Keratinocyte (primary cell): ENCODE measurements at regions not wholly inside any gene's neighbourhood (a gene's known extent, or its start where the extent isn't known, plus 50 kb on each side); places are given as distances from the start of the nearest gene placed in this dataset.
A peak's percentile ranks its signal among the peaks of the same experiment; 100 is the strongest.

ENCODE experiments used
- DNase-seq: peaks from one replicate; pipeline ENCODE4 v3.0.0-alpha.2; 2011; ENCODE audit warnings: low read depth, missing footprints, low spot score
- FAIRE-seq: peaks from 2 replicates; lab custom pipeline; 2011; peaks lifted over from hg19 to GRCh38; lab: Jason Lieb, UNC
- H2AFZ ChIP-seq: 2 replicates; pipeline ENCODE4 v1.6.0; 2012; ENCODE audit warnings: low read length, control low read depth, inconsistent platforms; ENCODE audit not compliant: control insufficient read depth
- H3K27ac ChIP-seq: 2 replicates; pipeline ENCODE4 v1.5.1; 2011; ENCODE audit warnings: low read length; ENCODE audit not compliant: control insufficient read depth, insufficient read depth
- H3K27me3 ChIP-seq: 3 replicates; pipeline ENCODE4 v1.6.0; 2011; ENCODE audit warnings: low read length; ENCODE audit not compliant: control insufficient read depth, insufficient read depth; ENCODE audit errors: extremely low read depth
- H3K36me3 ChIP-seq, 2 experiments: 2 replicates in 1 of 2; 3 replicates in 1 of 2; pipeline ENCODE4 v1.5.1; 2011; ENCODE audit warnings: low read length in 2 of 2, mild to moderate bottlenecking in 1 of 2; ENCODE audit not compliant: control insufficient read depth in 2 of 2, insufficient read depth in 2 of 2; ENCODE audit errors: extremely low read depth in 1 of 2
- H3K4me1 ChIP-seq: 3 replicates; pipeline ENCODE4 v1.5.1; 2011; ENCODE audit warnings: low read length; ENCODE audit not compliant: control insufficient read depth, insufficient read depth; ENCODE audit errors: extremely low read depth
- H3K4me2 ChIP-seq: 3 replicates; pipeline ENCODE4 v1.6.0; 2011; ENCODE audit warnings: low read depth, low read length; ENCODE audit not compliant: control insufficient read depth, insufficient read depth; ENCODE audit errors: extremely low read depth
- H3K4me3 ChIP-seq, 3 experiments: fragments of 200-600 bp in 1 of 3; sonication (generic) in 1 of 3; 2 replicates in 2 of 3; 3 replicates in 1 of 3; pipeline ENCODE4 v1.5.1; 2011 to 2016; ENCODE audit warnings: low read length in 3 of 3, mild to moderate bottlenecking in 3 of 3, control low read depth in 2 of 3, inconsistent platforms in 1 of 3, low read depth in 1 of 3, mixed read lengths in 1 of 3, mixed run types in 1 of 3, moderate library complexity in 1 of 3; ENCODE audit not compliant: control insufficient read depth in 2 of 3, insufficient read depth in 2 of 3; ENCODE audit errors: extremely low read depth in 1 of 3
- H3K79me2 ChIP-seq: 2 replicates; pipeline ENCODE4 v1.6.0; 2012; ENCODE audit warnings: low read length; ENCODE audit not compliant: control insufficient read depth, insufficient read depth
- H3K9ac ChIP-seq: 3 replicates; pipeline ENCODE4 v1.6.0; 2011; ENCODE audit warnings: low read length; ENCODE audit not compliant: control insufficient read depth, insufficient read depth; ENCODE audit errors: extremely low read depth
- H3K9me1 ChIP-seq: 3 replicates; pipeline ENCODE4 v1.6.0; 2011; ENCODE audit warnings: low read length; ENCODE audit not compliant: control insufficient read depth, insufficient read depth; ENCODE audit errors: extremely low read depth
- H3K9me3 ChIP-seq: 2 replicates; pipeline ENCODE4 v1.5.1; 2012; ENCODE audit warnings: low read depth, low read length; ENCODE audit not compliant: control insufficient read depth
- H4K20me1 ChIP-seq: 3 replicates; pipeline ENCODE4 v1.6.0; 2011; ENCODE audit warnings: low read length; ENCODE audit not compliant: control insufficient read depth, insufficient read depth; ENCODE audit errors: extremely low read depth
- EZH2 ChIP-seq: IDR thresholded peaks from one replicate; pipeline ENCODE4 v1.6.1; 2012; ENCODE audit warnings: inconsistent platforms, mild to moderate bottlenecking, low read length, moderate library complexity
- dilution Hi-C: fragments of 300-500 bp; cut with MboI; formaldehyde crosslinking; loops from one replicate; pipeline ENCODE4 v1.7.0; 2020; ENCODE audit warnings: low sequenced_read_pairs; ENCODE audit not compliant: extremely low pct_ligation_motif_present
- TF ChIP-seq, protein P1 (sequence below), 3 experiments: IDR thresholded peaks in 1 of 3; conservative IDR thresholded peaks in 1 of 3; optimal IDR thresholded peaks in 1 of 3; 2 replicates in 2 of 3; 3 replicates in 1 of 3; pipeline versions ENCODE3 to v1.5.1; 2011; ENCODE audit warnings: low read length in 3 of 3, mild to moderate bottlenecking in 3 of 3, moderate library complexity in 2 of 3, control low read depth in 1 of 3, inconsistent platforms in 1 of 3; ENCODE audit not compliant: insufficient read depth in 2 of 3; ENCODE audit errors: extremely low read depth in 1 of 3

DNA sequence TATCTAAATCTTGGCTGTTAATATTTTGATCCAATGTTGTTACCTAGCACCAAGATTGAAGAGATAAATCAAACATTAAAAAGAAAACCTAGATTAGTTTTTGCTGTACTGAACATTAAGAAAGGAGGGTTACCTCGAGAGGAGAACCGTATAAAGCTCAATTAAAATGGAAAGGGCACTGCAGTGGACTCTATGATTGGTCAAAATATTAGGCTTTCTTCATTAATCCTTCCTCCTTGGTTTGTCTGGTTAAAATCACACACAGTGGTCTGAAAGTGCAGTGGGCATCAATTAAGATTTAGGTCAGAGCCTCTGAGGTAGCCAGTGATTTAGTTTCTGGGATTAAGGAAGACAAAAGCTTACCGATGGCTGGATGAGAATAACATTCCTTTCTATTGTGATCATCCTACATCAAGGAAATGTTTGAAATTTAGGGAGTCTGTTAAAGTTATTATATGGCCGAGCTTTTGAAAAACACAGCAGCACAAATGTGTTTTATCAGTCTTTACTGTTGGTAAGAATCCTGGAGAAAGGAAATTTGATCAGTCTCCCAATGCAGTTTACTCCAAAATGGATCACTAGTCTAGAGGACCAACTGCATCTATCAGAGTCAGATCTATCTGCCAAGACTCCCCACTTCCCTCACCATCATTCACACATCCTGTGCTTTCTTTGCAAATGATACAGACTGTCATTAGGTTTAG is 134.6 kb upstream of the NEDD9 start:
- no peak overlapping the region for H3K4me2 ChIP-seq
- H3K27ac ChIP-seq: peak overlapping the region; percentile 58
- no peaks in the 10 kb centered on the region for H3K79me2 ChIP-seq
- H3K9ac ChIP-seq: no peak overlapping the region
- H3K9me3 ChIP-seq: no peaks in the 10 kb centered on the region
- H4K20me1 ChIP-seq: no peaks in the 10 kb centered on the region
- peaks cover 39% of the 10 kb centered on the region for H3K4me1 ChIP-seq
- H3K9me1 ChIP-seq: no peaks in the 10 kb centered on the region
- dilution Hi-C loops: no loop called here
- no peak for DNase-seq
- H3K36me3 ChIP-seq: no peaks in the 10 kb centered on the region
- FAIRE-seq: peak; percentile 81
- H2AFZ ChIP-seq: no peak overlapping the region
- no peaks in the 10 kb centered on the region for H3K27me3 ChIP-seq
- TF ChIP-seq, protein P1, sequence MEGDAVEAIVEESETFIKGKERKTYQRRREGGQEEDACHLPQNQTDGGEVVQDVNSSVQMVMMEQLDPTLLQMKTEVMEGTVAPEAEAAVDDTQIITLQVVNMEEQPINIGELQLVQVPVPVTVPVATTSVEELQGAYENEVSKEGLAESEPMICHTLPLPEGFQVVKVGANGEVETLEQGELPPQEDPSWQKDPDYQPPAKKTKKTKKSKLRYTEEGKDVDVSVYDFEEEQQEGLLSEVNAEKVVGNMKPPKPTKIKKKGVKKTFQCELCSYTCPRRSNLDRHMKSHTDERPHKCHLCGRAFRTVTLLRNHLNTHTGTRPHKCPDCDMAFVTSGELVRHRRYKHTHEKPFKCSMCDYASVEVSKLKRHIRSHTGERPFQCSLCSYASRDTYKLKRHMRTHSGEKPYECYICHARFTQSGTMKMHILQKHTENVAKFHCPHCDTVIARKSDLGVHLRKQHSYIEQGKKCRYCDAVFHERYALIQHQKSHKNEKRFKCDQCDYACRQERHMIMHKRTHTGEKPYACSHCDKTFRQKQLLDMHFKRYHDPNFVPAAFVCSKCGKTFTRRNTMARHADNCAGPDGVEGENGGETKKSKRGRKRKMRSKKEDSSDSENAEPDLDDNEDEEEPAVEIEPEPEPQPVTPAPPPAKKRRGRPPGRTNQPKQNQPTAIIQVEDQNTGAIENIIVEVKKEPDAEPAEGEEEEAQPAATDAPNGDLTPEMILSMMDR (optimal IDR thresholded peaks at IDR 0.05 in 1 of 3, IDR thresholded peaks at IDR 0.05 in 1 of 3, conservative IDR thresholded peaks at IDR 0.05 in 1 of 3; ENCODE audit: extremely low read depth in 1 of 3, insufficient read depth in 2 of 3, low read length in 3 of 3): no peak
- TF ChIP-seq EZH2: no peak
- no peak overlapping the region for H3K4me3 ChIP-seq

DNA sequence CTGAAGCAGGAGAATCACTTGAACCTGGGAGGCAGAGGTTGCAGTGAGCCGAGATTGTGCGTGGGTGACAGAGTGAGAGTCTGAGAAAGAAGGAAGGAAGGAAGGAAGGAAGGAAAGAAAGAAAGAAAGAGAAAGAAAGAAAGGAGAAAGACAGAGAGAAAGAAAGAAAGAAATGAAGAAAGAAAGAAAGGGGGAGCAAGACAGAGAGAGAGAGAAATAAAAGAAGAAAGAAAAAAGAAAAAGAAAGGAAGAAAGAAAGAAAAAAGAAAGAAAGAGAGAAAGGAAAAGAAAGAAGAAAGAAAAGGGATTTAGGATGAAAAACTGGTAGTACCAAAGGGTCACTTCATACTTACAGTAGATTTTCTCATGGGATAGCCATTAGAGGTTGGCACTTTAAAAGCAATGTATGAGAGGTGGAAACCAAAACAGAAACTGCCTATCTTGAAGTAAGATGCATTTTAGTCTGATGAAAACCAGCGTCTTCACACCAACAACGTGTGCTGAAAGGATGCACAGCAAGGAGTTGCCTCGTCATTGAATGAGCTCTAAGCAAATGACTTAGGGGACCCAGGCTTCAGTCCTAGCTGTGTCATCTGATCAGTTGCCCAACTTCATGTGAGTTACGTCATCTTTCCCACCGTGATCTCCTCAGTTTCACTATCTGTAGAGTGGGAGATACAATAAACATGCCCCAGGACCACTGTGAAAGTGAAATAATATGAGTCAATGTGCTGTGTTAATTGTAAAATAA is 133.9 kb upstream of the NEDD9 start:
- peaks cover 39% of the 10 kb centered on the region for H3K4me1 ChIP-seq
- H3K9me1 ChIP-seq: no peaks in the 10 kb centered on the region
- no peak for DNase-seq
- no peak overlapping the region for H3K27ac ChIP-seq
- no peak overlapping the region for H3K4me3 ChIP-seq
- H3K27me3 ChIP-seq: no peaks in the 10 kb centered on the region
- dilution Hi-C loops: no loop called here
- no peak for TF ChIP-seq EZH2
- TF ChIP-seq, protein P1 (optimal IDR thresholded peaks at IDR 0.05 in 1 of 3, IDR thresholded peaks at IDR 0.05 in 1 of 3, conservative IDR thresholded peaks at IDR 0.05 in 1 of 3; ENCODE audit: extremely low read depth in 1 of 3, insufficient read depth in 2 of 3, low read length in 3 of 3): no peak
- no peak overlapping the region for H2AFZ ChIP-seq
- H3K9ac ChIP-seq: no peak overlapping the region
- no peaks in the 10 kb centered on the region for H3K36me3 ChIP-seq
- no peak overlapping the region for H3K4me2 ChIP-seq
- FAIRE-seq: no peak
- no peaks in the 10 kb centered on the region for H3K79me2 ChIP-seq
- H3K9me3 ChIP-seq: no peaks in the 10 kb centered on the region
- no peaks in the 10 kb centered on the region for H4K20me1 ChIP-seq
